Loucy (cell line): ENCODE measurements at regions not wholly inside any gene's neighbourhood (a gene's known extent, or its start where the extent isn't known, plus 50 kb on each side); places are given as distances from the start of the nearest gene placed in this dataset.

Source experiments
- EZH2phosphoT487 ChIP-seq: fragments of 200-600 bp; IDR thresholded peaks from 2 replicates; pipeline ENCODE4 v1.6.1; 2018; ENCODE audit warnings: antibody characterized with exemption, mild to moderate bottlenecking, moderate library complexity, borderline replicate concordance
- TF ChIP-seq, protein P1 (sequence below): fragments of 200-600 bp; sonication (generic); conservative IDR thresholded peaks from 2 replicates; pipeline ENCODE4 v1.5.1; 2014; ENCODE audit warnings: mild to moderate bottlenecking, antibody characterized with exemption, low read length

DNA sequence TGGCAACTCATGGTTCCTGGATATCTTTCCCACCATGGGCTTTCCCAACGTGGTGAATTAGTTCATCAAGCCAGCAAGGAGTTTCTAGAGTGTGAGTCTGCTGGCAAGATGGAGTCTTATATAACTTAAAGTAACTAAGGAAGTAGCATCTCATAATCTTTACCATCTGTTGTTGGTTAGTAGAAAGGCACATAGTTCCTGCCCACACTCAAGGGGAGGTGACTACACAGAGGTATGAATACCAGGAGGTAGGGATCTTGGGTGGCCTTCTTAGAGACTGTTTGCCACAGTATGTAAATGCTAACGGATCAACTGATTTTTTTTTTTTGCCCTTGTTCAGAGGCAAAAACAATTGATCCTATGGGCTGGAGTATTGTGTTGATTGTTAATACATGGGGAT lies 446.9 kb downstream of the ATP23 start:
- no peak for TF ChIP-seq EZH2phosphoT487
- TF ChIP-seq, protein P1, sequence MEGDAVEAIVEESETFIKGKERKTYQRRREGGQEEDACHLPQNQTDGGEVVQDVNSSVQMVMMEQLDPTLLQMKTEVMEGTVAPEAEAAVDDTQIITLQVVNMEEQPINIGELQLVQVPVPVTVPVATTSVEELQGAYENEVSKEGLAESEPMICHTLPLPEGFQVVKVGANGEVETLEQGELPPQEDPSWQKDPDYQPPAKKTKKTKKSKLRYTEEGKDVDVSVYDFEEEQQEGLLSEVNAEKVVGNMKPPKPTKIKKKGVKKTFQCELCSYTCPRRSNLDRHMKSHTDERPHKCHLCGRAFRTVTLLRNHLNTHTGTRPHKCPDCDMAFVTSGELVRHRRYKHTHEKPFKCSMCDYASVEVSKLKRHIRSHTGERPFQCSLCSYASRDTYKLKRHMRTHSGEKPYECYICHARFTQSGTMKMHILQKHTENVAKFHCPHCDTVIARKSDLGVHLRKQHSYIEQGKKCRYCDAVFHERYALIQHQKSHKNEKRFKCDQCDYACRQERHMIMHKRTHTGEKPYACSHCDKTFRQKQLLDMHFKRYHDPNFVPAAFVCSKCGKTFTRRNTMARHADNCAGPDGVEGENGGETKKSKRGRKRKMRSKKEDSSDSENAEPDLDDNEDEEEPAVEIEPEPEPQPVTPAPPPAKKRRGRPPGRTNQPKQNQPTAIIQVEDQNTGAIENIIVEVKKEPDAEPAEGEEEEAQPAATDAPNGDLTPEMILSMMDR: no peak
